Activated CD4-positive, alpha-beta T cell treated with anti-CD3 and anti-CD28 coated beads, Interleukin-2, amount 10 ng/mL, durations not matched to agents 24 days and 14 days (primary cell): ENCODE measurements at regions not wholly inside any gene's neighbourhood (a gene's known extent, or its start where the extent isn't known, plus 50 kb on each side); places are given as distances from the start of the nearest gene placed in this dataset.

ENCODE experiments used
- DNase-seq: peaks from one replicate; pipeline ENCODE4 v3.0.0; 2022
- H3K27ac Mint-ChIP-seq: one replicate; pipeline ENCODE4 v1.8.0; 2022; ENCODE audit warnings: mild to moderate bottlenecking, mixed read lengths
- H3K27me3 Mint-ChIP-seq: one replicate; pipeline ENCODE4 v1.8.0; 2022; ENCODE audit warnings: mixed read lengths
- H3K36me3 Mint-ChIP-seq: one replicate; pipeline ENCODE4 v1.8.0; 2022; ENCODE audit warnings: low read depth, mild to moderate bottlenecking, mixed read lengths
- H3K4me1 Mint-ChIP-seq: one replicate; pipeline ENCODE4 v1.8.0; 2021; ENCODE audit warnings: mixed read lengths
- H3K4me3 Mint-ChIP-seq: one replicate; pipeline ENCODE4 v1.8.0; 2022; ENCODE audit warnings: mild to moderate bottlenecking, moderate library complexity, mixed read lengths
- H3K9me3 Mint-ChIP-seq: one replicate; pipeline ENCODE4 v1.8.0; 2021; ENCODE audit warnings: mixed read lengths
- intact Hi-C: fragments of 100-400 bp; cut with micrococcal nuclease; formaldehyde crosslinking; loops from one replicate; pipeline ENCODE4 v1.15.1; 2023

DNA sequence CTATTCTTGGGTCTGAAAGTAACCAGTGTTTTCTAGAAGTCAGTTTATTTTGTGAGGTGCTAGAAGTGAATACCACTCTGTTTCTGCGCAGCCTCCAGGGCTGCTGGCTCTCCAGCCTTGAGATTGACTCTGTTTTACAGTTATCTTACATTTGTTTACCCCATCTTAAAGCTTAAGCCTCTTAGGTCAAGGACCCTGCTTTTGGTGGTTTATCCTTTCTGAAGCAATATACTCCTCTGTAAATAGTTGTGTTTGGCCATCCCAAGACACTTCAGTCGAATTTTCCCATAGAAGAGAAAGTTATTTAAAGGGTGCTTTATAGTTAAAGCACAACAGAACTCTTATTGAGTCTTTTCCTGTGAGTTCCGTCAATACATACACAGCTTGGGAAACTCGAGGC lies 190.6 kb upstream of the RSPO3 start:
- H3K27ac Mint-ChIP-seq: no peak overlapping the region
- H3K4me3 Mint-ChIP-seq: no peak overlapping the region
- no peak for DNase-seq
- H3K4me1 Mint-ChIP-seq: no peaks in the 10 kb centered on the region
- intact Hi-C loops: no loop called here
- H3K9me3 Mint-ChIP-seq: no peaks in the 10 kb centered on the region
- no peaks in the 10 kb centered on the region for H3K27me3 Mint-ChIP-seq
- H3K36me3 Mint-ChIP-seq: no peaks in the 10 kb centered on the region

- H3K4me1 Mint-ChIP-seq: no peaks in the 10 kb centered on the region
- intact Hi-C loops: no loop called here
Observed at GRCh38 chr6:126937426-126937825, 181.0 kb upstream of the RSPO3 start.

DNA sequence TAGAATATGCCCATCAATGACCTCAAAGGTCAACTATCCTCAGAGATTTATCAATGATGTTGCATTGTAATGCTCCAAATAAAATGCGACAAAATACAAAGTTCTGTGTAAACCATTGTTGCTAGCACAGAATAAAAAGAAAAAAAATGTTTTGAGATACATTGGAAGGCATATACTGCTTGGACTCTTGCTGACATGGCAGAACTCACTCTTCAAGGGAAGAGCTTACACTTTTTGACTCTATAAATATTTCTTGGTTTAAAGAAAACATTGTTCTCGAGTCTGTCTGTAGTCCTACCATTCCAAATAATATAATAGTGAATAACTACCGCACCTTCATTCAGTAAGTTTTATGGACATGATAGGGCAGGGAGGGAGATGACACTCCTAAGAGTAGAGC lies 178.7 kb upstream of the RSPO3 start:
- Mint-ChIP-seq H3K27me3 (no peaks in the 10 kb centered on the region), H3K4me1 (no peaks in the 10 kb centered on the region), H3K27ac (no peak overlapping the region), H3K9me3 (no peaks in the 10 kb centered on the region), H3K4me3 (no peak overlapping the region), H3K36me3 (no peaks in the 10 kb centered on the region)
- intact Hi-C loops: no loop called here
- no peak for DNase-seq

More at GRCh38 chr6:126937426-126937825, 181.0 kb upstream of the RSPO3 start:
- H3K27ac Mint-ChIP-seq: no peak overlapping the region
- DNase-seq: no peak
- no peaks in the 10 kb centered on the region for H3K9me3 Mint-ChIP-seq
- H3K36me3 Mint-ChIP-seq: no peaks in the 10 kb centered on the region
- H3K4me3 Mint-ChIP-seq: no peak overlapping the region
- H3K27me3 Mint-ChIP-seq: no peaks in the 10 kb centered on the region

DNA sequence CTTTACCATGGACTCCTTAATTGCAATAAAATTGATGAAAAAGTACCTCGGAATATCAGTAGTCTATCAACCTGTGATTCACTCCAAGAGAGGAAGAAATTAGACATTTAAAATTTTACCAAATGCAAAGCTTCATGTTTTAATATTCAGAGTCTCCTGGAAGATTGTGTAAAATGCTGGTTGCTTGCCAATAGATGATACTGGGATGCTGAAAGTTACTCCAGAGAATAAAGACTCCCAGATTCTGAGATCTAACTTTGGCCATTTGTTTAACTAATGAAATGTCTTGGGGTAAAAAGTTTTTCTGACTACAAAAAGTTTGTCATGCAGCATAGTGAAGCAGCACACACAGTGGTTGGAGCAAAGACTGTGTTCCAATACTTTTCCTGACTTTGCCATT lies 176.7 kb upstream of the RSPO3 start:
- Mint-ChIP-seq H3K36me3 (no peaks in the 10 kb centered on the region), H3K4me3 (no peak overlapping the region), H3K27ac (no peak overlapping the region), H3K4me1 (no peaks in the 10 kb centered on the region), H3K27me3 (no peaks in the 10 kb centered on the region), H3K9me3 (no peaks in the 10 kb centered on the region)
- DNase-seq: no peak
- intact Hi-C loops: no loop called here

DNA sequence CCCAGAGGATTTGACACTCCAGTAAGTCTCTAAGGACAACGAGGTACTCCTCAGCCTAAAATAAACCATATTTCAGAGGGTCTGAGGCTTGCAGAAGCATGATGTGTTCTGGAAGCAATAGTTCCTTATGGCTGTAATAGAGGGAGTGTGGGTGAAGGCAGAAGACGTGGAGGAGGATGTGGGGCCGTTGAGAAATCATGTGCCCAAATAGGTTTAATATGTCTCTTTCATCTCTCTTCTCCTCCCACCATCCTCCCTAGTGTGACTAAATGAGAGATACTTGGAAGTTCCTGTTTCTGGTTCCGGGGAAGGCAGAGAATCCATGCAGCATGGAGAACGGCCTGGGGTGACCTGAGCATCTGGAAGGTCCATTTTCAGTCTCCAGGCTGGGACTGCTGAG lies 174.0 kb upstream of the RSPO3 start:
- no peaks in the 10 kb centered on the region for H3K9me3 Mint-ChIP-seq
- no peak overlapping the region for H3K4me3 Mint-ChIP-seq
- no peaks in the 10 kb centered on the region for H3K4me1 Mint-ChIP-seq
- intact Hi-C loops: no loop called here
- H3K27ac Mint-ChIP-seq: no peak overlapping the region
- no peaks in the 10 kb centered on the region for H3K27me3 Mint-ChIP-seq
- DNase-seq: no peak
- H3K36me3 Mint-ChIP-seq: no peaks in the 10 kb centered on the region

DNA sequence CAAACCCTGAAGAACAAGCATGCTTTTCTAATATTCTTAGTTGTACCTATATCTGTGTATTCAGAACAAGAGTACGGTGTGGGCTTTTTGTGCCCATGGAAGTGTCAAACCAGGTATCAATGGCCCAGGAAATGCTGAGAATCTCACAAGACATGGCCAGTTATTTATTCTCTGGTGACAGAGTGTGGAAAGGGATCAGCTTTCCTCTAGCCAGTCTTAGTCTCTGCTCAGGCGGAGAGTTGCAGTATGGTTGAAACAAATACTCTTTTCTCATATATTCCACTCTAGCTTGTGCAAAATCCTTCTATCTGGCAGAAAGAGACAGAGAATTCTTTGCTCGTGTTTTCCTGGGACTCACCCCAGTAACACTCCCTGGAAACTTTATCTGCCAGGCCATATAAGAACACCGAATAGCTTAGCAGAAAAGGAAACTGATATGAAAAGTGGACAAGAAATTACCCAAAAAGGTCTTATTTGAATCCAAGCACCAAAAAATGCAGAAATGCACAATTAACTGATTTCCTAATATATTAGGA lies 173.3 kb upstream of the RSPO3 start:
- H3K27ac Mint-ChIP-seq: no peak overlapping the region
- H3K27me3 Mint-ChIP-seq: no peaks in the 10 kb centered on the region
- intact Hi-C loops: no loop called here
- H3K36me3 Mint-ChIP-seq: no peaks in the 10 kb centered on the region
- H3K4me1 Mint-ChIP-seq: no peaks in the 10 kb centered on the region
- DNase-seq: no peak
- no peaks in the 10 kb centered on the region for H3K9me3 Mint-ChIP-seq
- no peak overlapping the region for H3K4me3 Mint-ChIP-seq

GRCh38 chr6:126945812-126946360 lies 172.6 kb upstream of the RSPO3 start:
- no peaks in the 10 kb centered on the region for H3K36me3 Mint-ChIP-seq
- no peaks in the 10 kb centered on the region for H3K4me1 Mint-ChIP-seq
- no peak for DNase-seq
- no peak overlapping the region for H3K27ac Mint-ChIP-seq
- no peaks in the 10 kb centered on the region for H3K27me3 Mint-ChIP-seq
- H3K9me3 Mint-ChIP-seq: no peaks in the 10 kb centered on the region
- intact Hi-C loops: no loop called here
- H3K4me3 Mint-ChIP-seq: no peak overlapping the region

DNA sequence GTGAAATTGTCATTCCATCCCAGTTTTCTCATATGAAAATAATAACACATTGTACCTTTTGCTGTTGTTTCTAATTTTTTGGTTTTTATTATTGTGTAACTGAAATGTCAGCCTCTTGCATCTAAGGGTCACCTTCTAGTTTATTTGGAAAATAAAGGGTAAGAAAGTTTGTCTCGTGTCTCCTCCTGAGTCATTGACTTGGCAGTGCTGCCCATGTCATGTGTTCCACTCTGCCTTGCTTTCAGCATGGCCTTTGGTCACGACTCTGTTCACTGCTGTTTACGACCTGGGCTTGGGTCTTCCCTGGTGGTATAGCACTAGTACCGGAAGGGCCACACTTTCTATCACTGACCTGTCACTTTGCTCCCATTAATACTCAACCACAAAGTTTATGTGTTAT lies 171.4 kb upstream of the RSPO3 start:
- DNase-seq: no peak
- H3K9me3 Mint-ChIP-seq: no peaks in the 10 kb centered on the region
- no peaks in the 10 kb centered on the region for H3K27me3 Mint-ChIP-seq
- intact Hi-C loops: no loop called here
- H3K36me3 Mint-ChIP-seq: no peaks in the 10 kb centered on the region
- H3K4me3 Mint-ChIP-seq: no peak overlapping the region
- H3K4me1 Mint-ChIP-seq: no peaks in the 10 kb centered on the region
- no peak overlapping the region for H3K27ac Mint-ChIP-seq

DNA sequence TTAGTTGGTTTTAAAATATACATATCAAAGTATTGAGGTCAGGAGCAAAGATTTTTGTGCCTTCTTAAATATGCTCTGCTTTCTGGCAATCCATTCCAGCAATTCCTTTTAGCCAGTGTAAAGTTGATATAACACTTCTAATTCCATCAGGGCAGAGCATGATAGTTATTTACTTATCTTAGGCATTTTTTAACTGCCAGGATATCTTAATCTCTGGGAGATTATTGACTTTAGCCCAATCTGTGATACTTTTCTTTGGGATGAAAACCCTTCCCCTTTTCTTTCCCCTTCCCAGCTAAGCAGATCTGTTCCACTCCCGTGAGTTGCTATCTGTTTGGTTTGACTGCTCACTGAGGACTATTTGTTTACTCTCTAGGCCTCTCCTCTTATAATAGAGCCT lies 168.7 kb upstream of the RSPO3 start:
- DNase-seq: no peak
- Mint-ChIP-seq H3K27me3 (no peaks in the 10 kb centered on the region), H3K36me3 (no peaks in the 10 kb centered on the region), H3K4me3 (no peak overlapping the region), H3K9me3 (no peaks in the 10 kb centered on the region), H3K4me1 (no peaks in the 10 kb centered on the region), H3K27ac (no peak overlapping the region)
- intact Hi-C loops: no loop called here

GRCh38 chr6:126955621-126956020 lies 162.8 kb upstream of the RSPO3 start:
- intact Hi-C loops: no loop called here
- no peak overlapping the region for H3K4me3 Mint-ChIP-seq
- H3K9me3 Mint-ChIP-seq: no peaks in the 10 kb centered on the region
- H3K27ac Mint-ChIP-seq: no peak overlapping the region
- DNase-seq: no peak
- no peaks in the 10 kb centered on the region for H3K27me3 Mint-ChIP-seq
- no peaks in the 10 kb centered on the region for H3K4me1 Mint-ChIP-seq
- no peaks in the 10 kb centered on the region for H3K36me3 Mint-ChIP-seq

GRCh38 chr6:126957721-126958120 lies 160.8 kb upstream of the RSPO3 start:
- DNase-seq: no peak
- Mint-ChIP-seq H3K36me3 (no peaks in the 10 kb centered on the region), H3K27me3 (no peaks in the 10 kb centered on the region), H3K27ac (no peak overlapping the region), H3K9me3 (no peaks in the 10 kb centered on the region), H3K4me1 (no peaks in the 10 kb centered on the region), H3K4me3 (no peak overlapping the region)
- intact Hi-C loops: no loop called here

GRCh38 chr6:126959765-126960164 lies 158.7 kb upstream of the RSPO3 start:
- no peaks in the 10 kb centered on the region for H3K4me1 Mint-ChIP-seq
- no peaks in the 10 kb centered on the region for H3K9me3 Mint-ChIP-seq
- DNase-seq: no peak
- no peak overlapping the region for H3K4me3 Mint-ChIP-seq
- no peak overlapping the region for H3K27ac Mint-ChIP-seq
- H3K27me3 Mint-ChIP-seq: no peaks in the 10 kb centered on the region
- intact Hi-C loops: no loop called here
- H3K36me3 Mint-ChIP-seq: no peaks in the 10 kb centered on the region

DNA sequence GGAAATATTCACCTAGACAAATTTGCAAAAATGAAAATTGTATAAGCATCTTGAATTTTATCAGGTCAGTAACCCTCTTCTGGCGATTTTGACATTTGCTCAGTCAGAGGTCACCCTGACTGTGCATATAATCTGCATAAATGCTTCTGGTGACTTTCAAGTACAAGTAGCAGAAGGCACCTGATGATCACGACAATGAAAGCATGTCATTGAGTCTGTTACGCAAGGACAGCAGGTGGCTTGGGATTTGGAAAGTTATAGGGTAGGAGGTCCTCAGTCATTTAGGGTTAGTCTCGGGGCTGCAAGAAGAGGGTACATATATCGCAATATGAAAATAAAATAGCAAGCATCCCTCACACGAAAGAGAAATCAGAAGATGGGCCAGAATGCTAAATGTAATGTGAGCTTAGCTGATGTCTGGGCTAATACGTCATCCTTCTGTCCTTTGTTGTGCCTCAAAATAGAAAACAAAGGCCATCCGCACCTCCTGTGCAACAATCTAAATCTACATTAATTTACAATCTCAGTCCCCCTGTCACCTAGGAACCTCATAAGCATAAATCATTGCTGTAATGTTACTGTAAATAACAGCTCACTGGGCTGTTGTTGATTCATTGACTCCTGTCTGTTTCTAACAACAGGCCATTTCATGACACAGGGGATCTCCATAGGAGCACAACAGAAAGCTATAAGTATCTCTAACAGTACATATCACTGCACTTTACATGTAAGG lies 155.2 kb upstream of the RSPO3 start:
- Mint-ChIP-seq H3K4me3 (no peak overlapping the region), H3K36me3 (no peaks in the 10 kb centered on the region), H3K9me3 (no peaks in the 10 kb centered on the region), H3K27me3 (no peaks in the 10 kb centered on the region), H3K27ac (no peak overlapping the region), H3K4me1 (no peaks in the 10 kb centered on the region)
- intact Hi-C loops: no loop called here
- no peak for DNase-seq

DNA sequence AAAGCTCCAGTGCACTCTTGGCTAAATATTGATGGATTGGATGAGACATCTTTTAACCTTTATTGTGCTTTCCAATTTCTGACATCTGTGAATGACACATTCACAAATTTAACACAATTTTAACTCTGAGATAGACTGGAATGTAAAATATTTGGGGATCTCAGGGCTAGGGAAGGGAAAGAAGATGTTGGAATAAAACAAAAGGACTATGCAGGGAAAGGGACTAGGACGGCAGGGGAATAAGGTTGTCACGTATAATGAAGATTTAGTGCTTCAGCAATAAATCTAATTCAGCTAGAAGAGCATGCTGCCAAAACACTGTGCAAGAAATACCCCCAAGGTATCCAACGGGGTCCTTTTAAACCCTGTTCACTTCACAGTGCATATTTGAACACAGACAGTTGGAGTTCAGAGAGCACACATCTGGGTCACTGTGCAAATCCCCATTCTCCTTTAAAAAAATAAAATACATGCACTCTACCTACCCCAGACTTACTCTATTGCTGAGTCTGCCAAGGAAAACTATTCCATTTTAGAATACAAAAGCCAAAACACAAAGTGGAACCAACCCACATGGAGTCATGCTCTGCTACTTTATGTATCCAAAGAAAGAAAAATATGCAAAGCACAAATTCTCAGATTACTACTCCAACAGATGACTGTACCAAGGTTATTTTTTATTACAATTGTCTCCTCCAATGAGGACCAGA lies 151.0 kb upstream of the RSPO3 start:
- Mint-ChIP-seq H3K27me3 (no peaks in the 10 kb centered on the region), H3K4me3 (no peak overlapping the region), H3K27ac (no peak overlapping the region), H3K4me1 (no peaks in the 10 kb centered on the region), H3K9me3 (no peaks in the 10 kb centered on the region), H3K36me3 (no peaks in the 10 kb centered on the region)
- intact Hi-C loops: no loop called here
- DNase-seq: no peak
